ENCODE measurements at regions not wholly inside any gene's neighbourhood (a gene's known extent, or its start where the extent isn't known, plus 50 kb on each side); places are given as distances from the start of the nearest gene placed in this dataset.
A peak's percentile ranks its signal among the peaks of the same experiment; 100 is the strongest.

- no peaks in the 10 kb centered on the region for H3K4me1 ChIP-seq (ENCODE audit: insufficient read depth, low read length)
- no peak overlapping the region for H3K27ac ChIP-seq (ENCODE audit: insufficient read length, low read depth, low read length)
- Mint-ChIP-seq H3K27me3 (ENCODE audit: low read depth) (peaks cover 3% of the 10 kb centered on the region), H3K4me1 (peaks cover 15 to 16% of the 10 kb centered on the region in 2 experiments), H3K4me3 (no peak overlapping the region; a peak in 1 of 5 replicates), H3K9me3 (no peaks in the 10 kb centered on the region), H3K36me3 (ENCODE audit: insufficient read depth in 1 of 3, low read depth in 3 of 3) (no peaks in the 10 kb centered on the region), H3K27ac (no peak overlapping the region)
- H3K23ac ChIP-seq (ENCODE audit: insufficient read length, low read depth, low read length), result no peak overlapping the region
- no peak overlapping the region for H2BK20ac ChIP-seq (ENCODE audit: low read depth, low read length, poor library complexity, severe bottlenecking)
- no peak overlapping the region for H3K4me2 ChIP-seq (ENCODE audit: insufficient read depth, insufficient read length, low read length)
- H3K9me3 ChIP-seq (ENCODE audit: control insufficient read depth, low read depth, low read length), result no peaks in the 10 kb centered on the region
- no peaks in the 10 kb centered on the region for H3K79me2 ChIP-seq (ENCODE audit: insufficient read depth, low read length)
- no peak overlapping the region for H2BK120ac ChIP-seq (ENCODE audit: low read depth, low read length, poor library complexity, severe bottlenecking)
- H3T11ph ChIP-seq (ENCODE audit: low read length), result no peak overlapping the region
- H2BK5ac ChIP-seq (ENCODE audit: insufficient read length, low read length), result no peak overlapping the region
- TF ChIP-seq CTCF (conservative IDR thresholded peaks at IDR 0.05), result no peak
- no peak for DNase-seq
- H3K9ac ChIP-seq (ENCODE audit: extremely low read depth, insufficient read length, low read length), result no peak overlapping the region
- no peak overlapping the region for H2BK12ac ChIP-seq (ENCODE audit: insufficient read length, low read depth, low read length)
- H4K91ac ChIP-seq (ENCODE audit: insufficient read length, low read depth, low read length), result no peak overlapping the region
- H3K56ac ChIP-seq (ENCODE audit: insufficient read length, low read depth, low read length), result no peak overlapping the region
- peak overlapping the region; percentile 22 for H3K18ac ChIP-seq (ENCODE audit: insufficient read length, low read depth, low read length)
- no peak overlapping the region for H3K14ac ChIP-seq (ENCODE audit: insufficient read depth, low read length)
- H4K20me1 ChIP-seq (ENCODE audit: control insufficient read depth, insufficient read depth, insufficient read length), result no peaks in the 10 kb centered on the region
- no peak overlapping the region for H3K4ac ChIP-seq (ENCODE audit: low read depth, low read length)
- no peaks in the 10 kb centered on the region for H3K79me1 ChIP-seq (ENCODE audit: insufficient read depth, low read depth, low read length, poor library complexity, severe bottlenecking)
- no peak overlapping the region for H4K8ac ChIP-seq (replicated peaks; ENCODE audit: insufficient read length, low read depth, low read length)
- H2AK5ac ChIP-seq (ENCODE audit: insufficient read length, low read length), result no peak overlapping the region
- no peak overlapping the region for H2AFZ ChIP-seq (ENCODE audit: low read length)
- WGBS (ENCODE audit: extremely low coverage, insufficient read length, low lambda C conversion rate), result no CpG with 5 or more reads among the region's 48 CpGs
- no peak overlapping the region for H4K5ac ChIP-seq (ENCODE audit: insufficient read length, low read depth, low read length)
- H2BK15ac ChIP-seq (ENCODE audit: low read depth, low read length), result no peak overlapping the region
- no peaks in the 10 kb centered on the region for H3K23me2 ChIP-seq (ENCODE audit: insufficient read length, low read depth, low read length, poor library complexity, severe bottlenecking)
- H3K27me3 ChIP-seq (ENCODE audit: insufficient read depth, low read length), result no peaks in the 10 kb centered on the region
Measured at GRCh38 chr13:111411151-111411858, 90.9 kb downstream of the TEX29 start.
